K562 (cell line): ENCODE measurements at regions not wholly inside any gene's neighbourhood (a gene's known extent, or its start where the extent isn't known, plus 50 kb on each side); places are given as distances from the start of the nearest gene placed in this dataset.

Experiments
- ATAC-seq: fragments of 200-7000 bp; cut with Tn5 transposase; 3 replicates; pipeline ENCODE4 v1.9.1; 2020; ENCODE audit warnings: moderate library complexity
- BruUV-seq: library from RNA; stranded (reverse); fragments of 400-500 nt; replicated peaks from 2 replicates; lab custom pipeline; 2021; lab: Mats Ljungman, UMichigan
- CTCF ChIA-PET: fragments of 300-600 bp; formaldehyde crosslinking; extraction: SDS; loops from one replicate; lab custom pipeline; 2021; ENCODE audit warnings: low intra/inter-chr PET ratio; lab: Yijun Ruan, JAX
- POLR2A ChIA-PET: fragments of 300-600, 350-650 bp; sonication (Branson Sonifier 250); formaldehyde crosslinking; extraction: SDS; loops from one replicate; lab custom pipeline; 2021; ENCODE audit warnings: antibody characterized with exemption, inconsistent platforms; lab: Yijun Ruan, JAX
- DNase-seq, 4 experiments: peaks; one replicate each; pipeline versions ENCODE4 v3.0.0 to v3.0.0-alpha.2; 2011 to 2018; ENCODE audit warnings: low spot score in 3 of 4, mixed read lengths in 3 of 4; ENCODE audit errors: extremely low read depth in 1 of 4
- FAIRE-seq: peaks from 2 replicates; lab custom pipeline; 2011; peaks lifted over from hg19 to GRCh38; lab: Jason Lieb, UNC
- H2AFZ ChIP-seq: 2 replicates; pipeline ENCODE4 v1.6.0; 2011; ENCODE audit warnings: low read depth, low read length, control low read depth, inconsistent platforms
- H3K27ac ChIP-seq: fragments of 200-600 bp; 3 replicates; pipeline ENCODE4 v1.8.0; 2011; ENCODE audit warnings: low read depth, mild to moderate bottlenecking, control low read depth, inconsistent platforms, low read length, moderate library complexity, mixed read lengths; ENCODE audit errors: extremely low read depth
- H3K27me3 ChIP-seq, 2 experiments: fragments of 300-600 bp in 1 of 2; 2 replicates in 1 of 2; 3 replicates in 1 of 2; pipeline versions ENCODE4 v1.6.0 to v1.8.0; 2011; ENCODE audit warnings: inconsistent platforms in 2 of 2, low read length in 2 of 2, mild to moderate bottlenecking in 1 of 2, mixed read lengths in 1 of 2, moderate library complexity in 1 of 2; ENCODE audit not compliant: control insufficient read depth in 2 of 2, insufficient read depth in 2 of 2
- H3K36me3 ChIP-seq: fragments of 300-600 bp; 3 replicates; pipeline ENCODE4 v1.8.0; 2011; ENCODE audit warnings: mild to moderate bottlenecking, low read length, inconsistent platforms; ENCODE audit not compliant: control insufficient read depth, insufficient read depth
- H3K4me1 ChIP-seq, 2 experiments: fragments of 200-600 bp in 1 of 2; replicated peaks in 1 of 2; 2 replicates in 1 of 2; 3 replicates in 1 of 2; pipeline versions ENCODE4 v1.5.1 to v1.8.0; 2011; ENCODE audit warnings: inconsistent platforms in 2 of 2, low read length in 2 of 2, mild to moderate bottlenecking in 1 of 2, mixed read lengths in 1 of 2, moderate library complexity in 1 of 2; ENCODE audit not compliant: control insufficient read depth in 2 of 2, insufficient read depth in 2 of 2
- H3K4me2 ChIP-seq: 2 replicates; pipeline ENCODE4 v1.6.1; 2011; ENCODE audit warnings: low read length, control low read depth, inconsistent platforms, mixed read lengths; ENCODE audit not compliant: insufficient read depth
- H3K4me3 ChIP-seq: fragments of 200-600 bp; sonication (generic), shearing (Covaris generic); 2 replicates; pipeline ENCODE4 v1.5.1; 2016; ENCODE audit warnings: control low read depth, inconsistent platforms
- H3K79me2 ChIP-seq: fragments of 200-600 bp; 3 replicates; pipeline ENCODE4 v1.8.0; 2011; ENCODE audit warnings: low read length, inconsistent platforms; ENCODE audit not compliant: control insufficient read depth, insufficient read depth
- H3K9ac ChIP-seq, 2 experiments: 2 replicates each; pipeline versions ENCODE4 v1.6.0 to v1.6.1; 2011; ENCODE audit warnings: low read depth in 2 of 2, low read length in 2 of 2, control low read depth in 1 of 2, inconsistent platforms in 1 of 2, mild to moderate bottlenecking in 1 of 2, mixed read lengths in 1 of 2; ENCODE audit not compliant: insufficient read depth in 1 of 2
- H3K9me1 ChIP-seq: one replicate; pipeline ENCODE4 v1.6.0; 2011; ENCODE audit warnings: inconsistent platforms, mild to moderate bottlenecking, low read length, moderate library complexity; ENCODE audit not compliant: control insufficient read depth, insufficient read depth
- H3K9me3 ChIP-seq: replicated peaks from 2 replicates; pipeline ENCODE4 v1.5.1; 2011; ENCODE audit warnings: low read depth, low read length, inconsistent platforms; ENCODE audit not compliant: control insufficient read depth, insufficient read depth
- H4K20me1 ChIP-seq: replicated peaks from 2 replicates; pipeline ENCODE4 v1.6.1; 2011; ENCODE audit warnings: low read length, inconsistent platforms, mixed read lengths; ENCODE audit not compliant: control insufficient read depth, insufficient read depth
- CHD1 ChIP-seq: fragments of 200-600 bp; sonication (generic); IDR thresholded peaks from one replicate; pipeline ENCODE4 v1.6.1; 2012; ENCODE audit warnings: mild to moderate bottlenecking, moderate library complexity, low read length, inconsistent platforms
- CREB1 ChIP-seq, 2 experiments: sonication (generic) in 1 of 2; formaldehyde crosslinking in 1 of 2; IDR thresholded peaks; 2 replicates each; pipeline versions ENCODE4 v1.6.1 to v1.8.0; 2012 to 2022; ENCODE audit warnings: inconsistent platforms in 1 of 2, mild to moderate bottlenecking in 1 of 2, missing genetic modification reagents in 1 of 2, moderate library complexity in 1 of 2
- CREB5 ChIP-seq: fragments of 250-450 bp; sonication (Bioruptor Pico); IDR thresholded peaks from 2 replicates; pipeline ENCODE4 v1.5.0; 2020; ENCODE audit warnings: mild to moderate bottlenecking
- EP300 ChIP-seq: IDR thresholded peaks from 2 replicates; pipeline ENCODE4 v1.6.1; 2012; ENCODE audit warnings: low read length, improper control_type of control experiment
- MCM7 ChIP-seq, 2 experiments: fragments of 450-650 bp; IDR thresholded peaks; 2 replicates each; pipeline ENCODE4 v1.6.1; 2016 to 2018
- NFE2 ChIP-seq: IDR thresholded peaks from 2 replicates; pipeline ENCODE4 v1.6.1; 2014; ENCODE audit warnings: antibody characterized with exemption, low read depth
- SP1 ChIP-seq: sonication (generic); formaldehyde crosslinking; IDR thresholded peaks from 2 replicates; pipeline ENCODE4 v1.8.1; 2022; ENCODE audit warnings: mild to moderate bottlenecking, missing genetic modification reagents
- TFE3 ChIP-seq: fragments of 450-650 bp; formaldehyde crosslinking; IDR thresholded peaks from 2 replicates; pipeline ENCODE4 v1.4.0; 2020; ENCODE audit warnings: mild to moderate bottlenecking, mixed read lengths
- XRCC5 ChIP-seq: fragments of 200-400 bp; formaldehyde crosslinking; IDR thresholded peaks from 2 replicates; pipeline ENCODE4 v1.6.1; 2017; ENCODE audit warnings: low read depth, mild to moderate bottlenecking, low read length
- ZNF197 ChIP-seq: fragments of 200-800 bp; sonication (Bioruptor generic); IDR thresholded peaks from 2 replicates; pipeline ENCODE4 v1.6.1; 2016; ENCODE audit warnings: low read depth, missing genetic modification characterization, missing compliant biosample characterization
- ZNF23 ChIP-seq: fragments of 250-450 bp; sonication (Bioruptor Pico); IDR thresholded peaks from 2 replicates; pipeline ENCODE4 v1.4.0; 2020; ENCODE audit warnings: mild to moderate bottlenecking
- ZNF586 ChIP-seq: fragments of 450-650 bp; formaldehyde crosslinking; conservative IDR thresholded peaks from 2 replicates; pipeline ENCODE4 v1.4.0; 2020; ENCODE audit warnings: mild to moderate bottlenecking, moderate library complexity
- WGBS: fragments of 100-300 bp; shearing (Covaris generic); methylation state at CpG from one replicate; pipeline ENCODE4 v1.1.6; 2016; ENCODE audit warnings: low coverage, mixed read lengths; ENCODE audit not compliant: insufficient coverage; ENCODE audit errors: missing lambda C conversion rate; 5-methylcytosine and 5-hydroxymethylcytosine counted together
- in situ Hi-C: fragments of 300-500 bp; cut with MboI; formaldehyde crosslinking; loops from 4 replicates; pipeline ENCODE4 v1.15.0; 2018; ENCODE audit warnings: inconsistent platforms, mixed read lengths
- intact Hi-C: fragments of 100-400 bp; cut with micrococcal nuclease; formaldehyde crosslinking; loops from 2 replicates; pipeline ENCODE4 v1.14.2; 2022

- Histone ChIP-seq H3K4me3 (no peak overlapping the region), H3K79me2 (no peaks in the 10 kb centered on the region), H3K4me1 (peaks cover 0 to 12% of the 10 kb centered on the region in 2 experiments; a peak in 2 of 5 replicates), H3K9me3 (no peaks in the 10 kb centered on the region), H3K27ac (no peak overlapping the region), H3K9me1 (no peaks in the 10 kb centered on the region), H2AFZ (no peak overlapping the region), H3K36me3 (no peaks in the 10 kb centered on the region), H3K4me2 (no peak overlapping the region), H4K20me1 (peaks cover 3% of the 10 kb centered on the region; the same call in 1 of the 2 replicates), H3K27me3 (peaks cover 47 to 66% of the 10 kb centered on the region in 2 experiments), H3K9ac (no peak overlapping the region)
- WGBS = 6% methylated on average over 12 of the region's 12 CpGs
- no peak for TF ChIP-seq CHD1
- TF ChIP-seq CREB1 (IDR thresholded peaks at IDR 0.05) = no peak
- TF ChIP-seq CREB1 (CRISPR knock-in tag; IDR thresholded peaks at IDR 0.05) = no peak
- no peak for TF ChIP-seq ZNF23
- no peak for TF ChIP-seq TFE3 (CRISPR knock-in tag)
- no peak for TF ChIP-seq XRCC5
- no peak for TF ChIP-seq EP300
- TF ChIP-seq ZNF586 (CRISPR knock-in tag) = no peak
- no peak for TF ChIP-seq NFE2
- TF ChIP-seq ZNF197 = no peak
- TF ChIP-seq CREB5 = no peak
- no peak for TF ChIP-seq SP1 (CRISPR knock-in tag)
- TF ChIP-seq MCM7 (IDR thresholded peaks at IDR 0.05) = no peak
- FAIRE-seq (no peak), DNase-seq (no peak), ATAC-seq (no peak)
- intact Hi-C loops = no loop called here
- CTCF ChIA-PET = no interaction called here
- POLR2A ChIA-PET = interaction anchor here (1.2 kb wide), 1 partner anchor 17 kb away, joined by 4 read pairs; no protein-coding TSS in a partner anchor
- in situ Hi-C loops = no loop called here
- BruUV-seq = no TSS peak
Measured at GRCh38 chr6:167701010-167701409, 125.7 kb upstream of the AFDN start.
